BLaER1 treated with 17β-estradiol and CSF1 and Interleukin-3, amounts not matched to agents 10 nM and 100 nM (cell line): ENCODE measurements at regions not wholly inside any gene's neighbourhood (a gene's known extent, or its start where the extent isn't known, plus 50 kb on each side); places are given as distances from the start of the nearest gene placed in this dataset.
A peak's percentile ranks its signal among the peaks of the same experiment; 100 is the strongest.
"Not testable (repeated sequence)": the region's sequence is repeated elsewhere in the genome, so short reads cannot be mapped to it uniquely, and the experiment has no call there.

ENCODE experiments used
- H3K27ac ChIP-seq, 11 experiments: shearing (Covaris generic); formaldehyde crosslinking; 2 replicates each; pipeline ENCODE4 v1.8.1; 2022
- H3K27me3 ChIP-seq, 11 experiments: shearing (Covaris generic); formaldehyde crosslinking; 2 replicates each; pipeline ENCODE4 v1.8.1; 2022
- H3K36me3 ChIP-seq, 11 experiments: shearing (Covaris generic); formaldehyde crosslinking; 2 replicates each; pipeline ENCODE4 v1.8.1; 2022
- H3K4me1 ChIP-seq, 10 experiments: shearing (Covaris generic); formaldehyde crosslinking; 2 replicates each; pipeline ENCODE4 v1.8.1; 2022
- H3K4me2 ChIP-seq, 11 experiments: shearing (Covaris generic); formaldehyde crosslinking; 2 replicates each; pipeline ENCODE4 v1.8.1; 2022
- H3K4me3 ChIP-seq, 10 experiments: shearing (Covaris generic); formaldehyde crosslinking; 2 replicates each; pipeline ENCODE4 v1.8.1; 2022
- H3K9ac ChIP-seq, 11 experiments: shearing (Covaris generic); formaldehyde crosslinking; 2 replicates each; pipeline ENCODE4 v1.8.1; 2022
- H3K9me3 ChIP-seq, 11 experiments: shearing (Covaris generic); formaldehyde crosslinking; replicated peaks in 1 of 11; 2 replicates each; pipeline ENCODE4 v1.8.1; 2022
- H4K20me1 ChIP-seq, 11 experiments: shearing (Covaris generic); formaldehyde crosslinking; 2 replicates each; pipeline ENCODE4 v1.8.1; 2022
- Cebpa-rat ChIP-seq, 11 experiments: shearing (Covaris generic); IDR thresholded peaks; 2 replicates each; pipeline ENCODE4 v1.8.1; 2022

DNA sequence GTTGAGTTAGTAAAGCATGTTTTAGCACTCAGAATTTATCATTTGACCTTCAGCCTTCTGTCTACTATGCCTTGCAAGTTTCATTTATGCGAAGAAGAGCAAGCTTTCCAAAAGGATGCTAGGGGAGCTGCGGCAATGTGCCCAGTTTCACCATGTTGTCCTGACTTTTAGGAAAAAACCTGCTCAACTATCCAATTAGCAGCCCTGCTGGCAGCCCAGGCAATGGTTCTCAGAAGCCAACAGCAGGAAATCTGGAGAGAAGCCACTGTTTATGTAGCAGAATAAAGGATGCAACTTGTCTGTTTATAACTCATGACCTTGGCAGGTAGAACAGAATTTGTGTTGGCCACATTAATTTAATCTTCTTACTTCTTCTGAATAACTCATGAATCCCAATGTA, 230.8 kb downstream of the ABCC12 start:
- Histone ChIP-seq H3K4me1 (no peaks in the 10 kb centered on the region), H3K4me3 (no peak overlapping the region), H3K9ac (no peak overlapping the region), H3K27ac (no peak overlapping the region), H4K20me1 (no peaks in the 10 kb centered on the region), H3K4me2 (no peak overlapping the region), H3K27me3 (no peaks in the 10 kb centered on the region), H3K36me3 (no peaks in the 10 kb centered on the region), H3K9me3 (no peaks in the 10 kb centered on the region; a peak in 1 of 22 replicates)
- no peak for TF ChIP-seq Cebpa-rat (IDR thresholded peaks at IDR 0.05)

- Histone ChIP-seq H3K27ac (no peak overlapping the region), H3K4me1 (peaks cover 0 to 4% (median 0%) of the 10 kb centered on the region in 10 experiments; a peak in 1 of 20 replicates), H3K9ac (no peak overlapping the region), H3K9me3 (no peaks in the 10 kb centered on the region), H4K20me1 (no peaks in the 10 kb centered on the region), H3K4me3 (no peak overlapping the region), H3K36me3 (no peaks in the 10 kb centered on the region), H3K27me3 (no peaks in the 10 kb centered on the region), H3K4me2 (no peak overlapping the region)
- no peak for TF ChIP-seq Cebpa-rat (IDR thresholded peaks at IDR 0.05)
Observed at GRCh38 chr16:47921535-47921934, 234.3 kb downstream of the ABCC12 start.

DNA sequence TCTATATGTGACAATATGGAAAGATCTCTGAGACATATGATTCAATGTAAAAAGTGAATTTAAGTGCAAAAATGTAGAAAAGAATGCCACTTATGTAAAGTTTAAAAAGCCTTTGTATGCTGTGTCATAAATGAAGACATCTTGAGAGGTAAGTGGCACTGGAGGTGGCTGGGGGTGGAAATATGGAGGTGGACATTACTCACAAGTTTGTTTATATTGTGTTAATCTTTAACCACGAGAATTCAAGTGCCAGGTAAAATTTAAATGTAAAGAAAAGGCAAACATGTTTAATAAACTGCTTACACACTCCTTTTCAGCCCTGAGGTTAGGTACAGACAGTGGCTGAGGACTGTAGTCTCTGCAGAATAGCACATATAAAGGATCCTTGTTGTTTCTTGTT, 235.1 kb downstream of the ABCC12 start:
- Histone ChIP-seq H3K4me3 (no peak overlapping the region), H4K20me1 (no peaks in the 10 kb centered on the region), H3K9ac (no peak overlapping the region), H3K4me2 (no peak overlapping the region), H3K9me3 (no peaks in the 10 kb centered on the region), H3K27ac (no peak overlapping the region), H3K4me1 (peaks cover 0 to 11% (median 0%) of the 10 kb centered on the region in 10 experiments; a peak in 1 of 20 replicates), H3K27me3 (no peaks in the 10 kb centered on the region), H3K36me3 (no peaks in the 10 kb centered on the region)
- no peak for TF ChIP-seq Cebpa-rat (IDR thresholded peaks at IDR 0.05)

GRCh38 chr16:47917118-47917517, 238.7 kb downstream of the ABCC12 start:
- Histone ChIP-seq H3K9ac (no peak overlapping the region), H3K27ac (no peak overlapping the region), H3K9me3 (peaks cover 0 to 10% (median 6%) of the 10 kb centered on the region in 11 experiments; a peak in 5 of 22 replicates), H3K4me3 (no peak overlapping the region), H3K4me1 (peaks cover 0 to 11% (median 0%) of the 10 kb centered on the region in 10 experiments; a peak in 1 of 20 replicates), H4K20me1 (no peaks in the 10 kb centered on the region), H3K27me3 (no peaks in the 10 kb centered on the region), H3K36me3 (no peaks in the 10 kb centered on the region), H3K4me2 (no peak overlapping the region)
- no peak for TF ChIP-seq Cebpa-rat (IDR thresholded peaks at IDR 0.05)

- peaks cover 0 to 10% (median 6%) of the 10 kb centered on the region in 11 experiments; a peak in 5 of 22 replicates for H3K9me3 ChIP-seq
- H3K36me3 ChIP-seq: no peaks in the 10 kb centered on the region
- H3K4me3 ChIP-seq: no peak overlapping the region
- H4K20me1 ChIP-seq: no peaks in the 10 kb centered on the region
- H3K27me3 ChIP-seq: no peaks in the 10 kb centered on the region
- TF ChIP-seq Cebpa-rat (IDR thresholded peaks at IDR 0.05): no peak
- H3K9ac ChIP-seq: no peak overlapping the region
- no peak overlapping the region for H3K27ac ChIP-seq
- peak overlapping the region in 1 of 11 experiments; percentile 6; a peak in 1 of 22 replicates for H3K4me2 ChIP-seq
- peaks cover 0 to 11% (median 0%) of the 10 kb centered on the region in 10 experiments; a peak in 1 of 20 replicates for H3K4me1 ChIP-seq
Observed at GRCh38 chr16:47916266-47916665, 239.5 kb downstream of the ABCC12 start.

DNA sequence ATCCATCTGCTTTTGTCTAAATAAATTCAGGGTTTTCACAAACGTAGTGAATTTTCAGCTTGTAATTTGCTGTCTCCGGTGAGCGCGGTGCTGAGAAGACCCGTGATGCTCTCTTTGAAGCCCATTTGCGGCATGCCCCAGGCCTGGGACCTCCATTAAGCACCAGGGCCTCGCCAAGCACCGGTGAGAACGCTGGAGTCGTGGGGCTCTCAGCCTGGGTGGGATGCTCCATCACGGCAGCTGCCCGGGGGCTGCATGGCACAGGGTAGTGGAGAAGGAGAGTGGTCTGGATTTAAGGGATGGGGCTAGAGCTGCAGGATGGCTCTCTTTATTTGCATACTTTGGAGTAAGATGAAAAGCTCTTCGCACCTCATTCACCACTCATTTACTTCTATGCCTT, 248.7 kb downstream of the ABCC12 start:
- H3K9me3 ChIP-seq: peaks cover 5 to 13% (median 8%) of the 10 kb centered on the region in 11 experiments; a peak in 17 of 22 replicates
- no peak overlapping the region for H3K4me3 ChIP-seq
- no peaks in the 10 kb centered on the region for H4K20me1 ChIP-seq
- no peaks in the 10 kb centered on the region for H3K36me3 ChIP-seq
- H3K4me1 ChIP-seq: no peaks in the 10 kb centered on the region
- no peak overlapping the region for H3K4me2 ChIP-seq
- H3K9ac ChIP-seq: no peak overlapping the region
- no peak overlapping the region for H3K27ac ChIP-seq
- H3K27me3 ChIP-seq: no peaks in the 10 kb centered on the region
- no peak for TF ChIP-seq Cebpa-rat (IDR thresholded peaks at IDR 0.05)

GRCh38 chr16:47905771-47906170, 250.0 kb downstream of the ABCC12 start:
- Histone ChIP-seq H3K27ac (no peak overlapping the region), H3K4me1 (no peaks in the 10 kb centered on the region), H3K4me2 (no peak overlapping the region), H3K9me3 (peaks cover 5 to 13% (median 8%) of the 10 kb centered on the region in 11 experiments; a peak in 17 of 22 replicates), H3K9ac (no peak overlapping the region), H4K20me1 (no peaks in the 10 kb centered on the region), H3K4me3 (no peak overlapping the region), H3K27me3 (no peaks in the 10 kb centered on the region), H3K36me3 (no peaks in the 10 kb centered on the region)
- no peak for TF ChIP-seq Cebpa-rat (IDR thresholded peaks at IDR 0.05)

DNA sequence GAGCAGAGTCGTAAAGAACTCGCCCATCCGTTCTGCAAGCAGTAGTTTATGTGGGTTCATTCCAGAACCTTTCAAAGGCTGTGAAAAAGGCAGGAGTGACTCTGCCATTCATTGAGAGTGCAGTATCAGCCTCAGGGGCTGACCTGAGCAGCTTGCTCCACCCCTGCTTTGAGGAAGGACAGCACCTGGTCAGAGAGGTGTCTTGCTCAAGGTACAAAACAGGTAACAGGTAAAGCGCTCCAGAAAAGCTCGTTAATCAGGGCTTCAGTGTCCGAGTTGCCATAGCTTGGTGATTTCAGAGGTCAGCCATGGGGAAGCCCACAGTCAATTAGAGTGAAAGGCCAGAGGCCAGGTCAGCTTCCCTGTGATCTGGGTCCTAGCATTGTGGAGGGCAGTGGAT, 251.1 kb downstream of the ABCC12 start:
- no peak for TF ChIP-seq Cebpa-rat (IDR thresholded peaks at IDR 0.05)
- H3K36me3 ChIP-seq: no peaks in the 10 kb centered on the region
- H3K4me3 ChIP-seq: no peak overlapping the region
- H3K27me3 ChIP-seq: no peaks in the 10 kb centered on the region
- peaks cover 0 to 5% (median 1%) of the 10 kb centered on the region in 11 experiments; a peak in 12 of 22 replicates for H3K9me3 ChIP-seq
- H3K4me2 ChIP-seq: no peak overlapping the region
- H4K20me1 ChIP-seq: no peaks in the 10 kb centered on the region
- no peak overlapping the region for H3K9ac ChIP-seq
- H3K27ac ChIP-seq: no peak overlapping the region
- H3K4me1 ChIP-seq: no peaks in the 10 kb centered on the region

DNA sequence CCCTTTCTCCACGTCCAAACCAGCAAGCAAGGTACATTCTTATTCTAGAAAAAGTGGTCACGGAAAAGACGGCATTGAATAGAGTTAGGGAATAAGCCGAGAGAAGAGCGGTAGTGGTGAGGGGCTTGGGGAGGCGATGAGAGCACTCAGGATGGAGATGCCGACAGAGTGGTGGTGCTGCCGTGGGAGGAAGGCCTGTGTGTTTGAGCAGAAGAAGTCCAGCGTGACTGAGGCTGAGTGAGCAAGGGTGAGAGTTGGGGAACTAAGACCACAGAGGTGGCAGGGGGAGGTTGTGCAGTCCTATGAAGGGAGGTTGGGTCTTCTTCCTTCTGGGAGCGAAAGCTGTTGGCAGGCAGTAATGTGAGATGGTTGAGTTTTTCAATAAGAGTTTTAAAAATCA, 252.3 kb downstream of the ABCC12 start:
- no peaks in the 10 kb centered on the region for H3K4me1 ChIP-seq
- no peak for TF ChIP-seq Cebpa-rat (IDR thresholded peaks at IDR 0.05)
- peaks cover 0 to 10% (median 0%) of the 10 kb centered on the region in 11 experiments; a peak in 4 of 22 replicates for H3K9me3 ChIP-seq
- no peak overlapping the region for H3K4me3 ChIP-seq
- H3K4me2 ChIP-seq: no peak overlapping the region
- H3K36me3 ChIP-seq: no peaks in the 10 kb centered on the region
- no peaks in the 10 kb centered on the region for H4K20me1 ChIP-seq
- no peaks in the 10 kb centered on the region for H3K27me3 ChIP-seq
- no peak overlapping the region for H3K9ac ChIP-seq
- no peak overlapping the region for H3K27ac ChIP-seq

- not testable (repeated sequence) for H3K4me1 ChIP-seq, H3K27ac ChIP-seq, H3K4me2 ChIP-seq, H3K27me3 ChIP-seq, H3K36me3 ChIP-seq, H3K4me3 ChIP-seq, H3K9ac ChIP-seq, H4K20me1 ChIP-seq
- H3K9me3 ChIP-seq: peaks cover 0 to 19% (median 0%) of the 10 kb centered on the region in 11 experiments; a peak in 4 of 22 replicates
Observed at GRCh38 chr16:47897105-47897504, 258.7 kb downstream of the ABCC12 start.
